Non-pigmented ciliary epithelial cell (primary cell): ENCODE measurements at regions not wholly inside any gene's neighbourhood (a gene's known extent, or its start where the extent isn't known, plus 50 kb on each side); places are given as distances from the start of the nearest gene placed in this dataset.
A peak's percentile ranks its signal among the peaks of the same experiment; 100 is the strongest.

Source experiments
- DNase-seq: peaks from one replicate; pipeline ENCODE4 v3.0.0-alpha.2; 2010; ENCODE audit warnings: low read depth

DNA sequence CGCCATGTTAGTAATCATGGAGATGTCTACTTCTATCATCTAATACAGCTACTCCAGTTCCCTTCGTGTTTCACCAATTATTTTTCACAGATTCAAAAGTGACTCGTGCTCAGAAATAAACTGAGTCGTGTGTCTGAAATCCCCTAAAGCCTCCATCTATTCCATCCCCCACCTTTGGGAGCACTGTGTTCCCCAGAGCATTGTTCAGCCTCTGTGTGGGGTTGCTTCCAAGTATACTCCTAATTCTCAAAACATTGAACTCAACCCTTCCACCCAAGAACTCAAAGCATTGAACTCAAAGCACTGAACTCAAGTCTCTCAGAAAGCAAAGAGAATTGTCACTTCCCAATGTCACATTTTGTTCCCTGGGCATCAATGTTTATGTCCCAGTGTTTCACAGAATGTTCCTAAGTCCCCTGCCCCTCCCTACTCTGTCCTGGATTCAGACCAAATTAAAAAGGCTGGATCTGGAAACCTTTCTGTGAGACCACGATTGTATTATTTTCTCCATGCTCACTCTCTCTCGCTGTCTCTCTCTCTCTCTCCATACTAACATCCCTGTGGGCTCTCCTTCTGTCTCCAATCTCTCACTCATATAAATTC is 138.5 kb upstream of the QRFPR start:
- DNase-seq: no peak

DNA sequence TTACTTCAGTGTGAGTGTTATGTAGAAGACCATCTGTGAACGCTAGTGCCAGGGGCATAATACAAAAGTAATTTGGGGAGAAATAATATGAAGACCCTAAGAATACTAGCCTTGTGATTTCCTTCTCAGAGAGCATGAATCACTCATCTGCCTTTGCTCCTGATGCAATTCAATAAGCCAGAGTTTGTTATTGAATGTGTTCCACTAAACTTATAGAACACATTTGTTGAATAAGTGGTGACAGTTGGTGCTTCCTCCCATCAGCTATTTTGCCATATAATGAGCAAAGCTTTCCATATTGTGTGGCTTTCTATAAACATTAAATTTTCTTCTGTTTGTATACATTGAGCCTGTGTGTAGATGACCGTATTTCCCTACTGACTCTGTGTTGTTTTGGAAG is 136.4 kb upstream of the QRFPR start:
- no peak for DNase-seq

DNA sequence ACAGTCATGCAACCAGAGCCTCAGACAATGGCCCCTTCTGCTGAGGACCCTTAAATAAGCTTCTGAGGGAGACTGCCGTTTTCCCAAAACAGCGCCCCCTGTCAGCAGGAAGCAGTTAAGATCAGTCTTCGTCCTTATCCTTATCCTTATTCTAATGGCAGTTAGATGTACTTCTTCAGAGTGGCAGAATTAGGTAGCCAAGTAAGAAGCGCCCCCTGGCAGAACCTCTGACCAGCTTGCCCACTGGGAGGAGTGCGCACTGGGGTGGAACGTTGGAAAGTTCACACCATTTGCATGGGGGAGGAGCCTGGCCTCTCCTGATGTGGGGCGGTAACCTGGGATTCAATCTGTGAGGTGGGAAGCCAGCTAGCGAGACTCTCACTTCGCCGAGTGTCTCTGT is 133.6 kb upstream of the QRFPR start:
- DNase-seq: no peak

DNA sequence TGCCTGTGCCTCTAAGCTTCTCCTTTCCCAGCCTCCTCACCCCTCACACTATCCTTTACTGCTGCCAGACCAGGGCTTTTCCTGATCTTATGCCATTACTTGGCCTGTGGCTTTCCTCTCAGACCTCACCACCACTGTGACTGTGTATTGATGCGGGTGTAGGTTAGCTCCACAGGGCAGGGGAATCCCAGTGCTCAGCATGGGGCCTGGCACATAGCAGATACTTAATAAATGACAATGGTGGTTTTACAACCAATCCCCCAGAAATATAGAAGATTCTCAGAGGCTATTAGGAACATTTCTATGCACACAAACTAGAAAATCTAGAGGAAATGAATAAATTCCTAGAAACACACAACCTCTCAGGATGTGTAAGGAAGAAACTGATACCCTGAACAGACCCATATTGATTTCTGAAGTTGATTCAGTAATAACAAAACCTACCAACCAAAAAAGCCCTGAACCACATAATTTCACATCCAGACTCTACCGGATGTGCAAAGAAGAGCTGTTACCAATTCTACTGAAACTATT is 129.6 kb upstream of the QRFPR start:
- no peak for DNase-seq

DNA sequence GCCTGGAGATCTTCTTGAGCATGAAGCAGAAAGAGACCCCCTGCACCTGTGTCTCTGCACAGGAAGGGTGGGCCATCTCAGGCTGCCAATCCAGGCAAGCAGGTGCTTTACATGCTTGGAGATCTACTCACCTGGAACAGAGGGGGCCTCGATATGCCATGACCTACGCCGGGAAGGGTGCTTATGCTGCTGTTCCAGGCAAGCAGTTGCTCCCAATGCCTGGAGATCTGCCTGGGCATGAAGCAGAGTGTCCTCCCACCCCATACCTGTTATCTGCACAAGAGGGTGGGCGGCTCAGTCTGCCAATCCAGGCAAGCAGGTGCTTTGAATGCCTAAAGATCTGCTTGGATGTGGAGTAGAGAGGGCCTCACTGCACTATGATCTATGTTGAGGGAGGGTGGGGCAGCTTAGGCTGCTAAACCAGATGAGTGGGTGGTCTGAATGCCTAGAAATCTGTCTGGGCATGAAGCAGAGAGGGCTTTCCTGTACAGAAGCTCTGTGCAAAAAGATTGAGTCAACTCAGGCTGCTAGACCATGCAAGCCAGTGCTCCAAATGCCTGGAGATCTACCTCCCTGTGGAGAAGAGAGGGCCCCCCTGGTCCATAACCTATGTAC is 104.5 kb upstream of the QRFPR start:
- DNase-seq: no peak

DNA sequence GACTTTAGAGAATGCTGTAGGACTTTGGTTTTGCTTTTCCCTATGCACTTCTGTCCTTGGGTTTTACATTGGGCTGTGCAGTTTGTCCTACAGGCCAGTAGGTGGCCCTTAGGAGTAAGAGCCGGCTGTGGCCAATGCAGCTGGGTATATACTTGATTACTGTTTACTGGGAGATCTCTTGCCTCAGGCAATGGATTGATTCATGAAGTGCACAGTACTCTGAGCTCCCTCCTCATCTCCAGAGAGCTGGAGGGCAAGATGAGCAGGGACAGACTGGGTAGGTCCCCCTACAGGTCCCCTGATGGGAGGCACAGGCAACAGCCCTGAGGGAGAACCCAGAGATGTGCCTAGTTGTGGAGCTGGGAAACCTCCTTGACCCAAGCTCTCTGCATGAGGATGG is 103.8 kb upstream of the QRFPR start:
- peak; percentile 28 for DNase-seq

DNA sequence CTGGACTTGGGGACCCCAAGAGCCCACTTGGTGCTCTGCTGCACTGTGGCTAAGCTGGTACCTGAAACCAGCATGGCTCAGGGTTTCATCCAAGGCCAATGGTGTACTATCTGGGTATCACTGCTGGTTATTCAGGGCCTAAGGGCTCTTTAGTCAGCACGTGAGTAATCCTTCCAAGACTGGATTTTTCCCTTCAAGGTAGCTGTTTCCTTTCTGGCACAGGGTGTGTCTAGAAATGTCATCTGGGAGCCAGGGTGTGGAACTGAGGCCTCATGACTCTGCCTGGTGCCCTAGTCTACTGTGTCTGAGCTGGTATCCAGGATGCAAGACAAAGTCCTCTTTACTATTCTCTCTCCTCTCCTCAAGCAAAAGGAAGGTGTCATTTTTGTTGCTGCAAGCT is 99.0 kb upstream of the QRFPR start:
- DNase-seq: no peak

DNA sequence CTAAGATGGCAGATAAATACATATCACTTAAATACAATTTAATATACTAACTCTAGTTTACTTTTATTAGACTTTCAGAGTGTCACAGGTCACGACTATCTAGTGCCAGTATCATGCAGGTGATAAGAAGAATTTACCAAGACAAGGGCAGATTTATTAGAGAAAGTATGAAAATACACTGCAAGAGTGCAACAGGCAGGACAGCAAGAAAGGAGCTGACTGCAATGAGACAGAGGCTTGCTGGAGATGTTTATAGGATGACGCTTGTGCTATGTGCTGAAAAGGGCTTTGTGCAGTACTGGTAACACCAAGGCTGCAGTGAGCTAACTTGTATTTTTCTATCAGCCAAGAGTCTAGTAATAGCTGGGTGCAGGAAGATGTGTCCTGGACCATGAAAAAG is 96.7 kb upstream of the QRFPR start:
- no peak for DNase-seq

DNA sequence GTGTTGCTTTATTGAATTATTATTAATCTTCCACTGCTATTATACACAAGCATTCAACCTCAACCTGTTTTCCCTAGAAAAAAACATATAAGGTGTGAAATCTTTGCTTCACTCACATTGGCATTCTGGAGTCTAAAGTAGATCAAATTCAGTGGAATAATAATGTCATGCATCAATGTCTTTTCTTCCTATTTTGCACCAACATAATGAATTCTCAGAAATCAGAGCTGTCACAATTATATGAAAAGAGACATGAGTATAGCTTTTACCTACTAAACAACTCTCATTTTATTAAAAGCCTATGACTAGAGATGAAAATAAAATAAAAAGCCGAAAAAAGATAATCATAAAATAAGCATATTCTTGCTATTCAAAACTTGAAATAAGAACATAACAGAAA is 96.3 kb upstream of the QRFPR start:
- DNase-seq: no peak

DNA sequence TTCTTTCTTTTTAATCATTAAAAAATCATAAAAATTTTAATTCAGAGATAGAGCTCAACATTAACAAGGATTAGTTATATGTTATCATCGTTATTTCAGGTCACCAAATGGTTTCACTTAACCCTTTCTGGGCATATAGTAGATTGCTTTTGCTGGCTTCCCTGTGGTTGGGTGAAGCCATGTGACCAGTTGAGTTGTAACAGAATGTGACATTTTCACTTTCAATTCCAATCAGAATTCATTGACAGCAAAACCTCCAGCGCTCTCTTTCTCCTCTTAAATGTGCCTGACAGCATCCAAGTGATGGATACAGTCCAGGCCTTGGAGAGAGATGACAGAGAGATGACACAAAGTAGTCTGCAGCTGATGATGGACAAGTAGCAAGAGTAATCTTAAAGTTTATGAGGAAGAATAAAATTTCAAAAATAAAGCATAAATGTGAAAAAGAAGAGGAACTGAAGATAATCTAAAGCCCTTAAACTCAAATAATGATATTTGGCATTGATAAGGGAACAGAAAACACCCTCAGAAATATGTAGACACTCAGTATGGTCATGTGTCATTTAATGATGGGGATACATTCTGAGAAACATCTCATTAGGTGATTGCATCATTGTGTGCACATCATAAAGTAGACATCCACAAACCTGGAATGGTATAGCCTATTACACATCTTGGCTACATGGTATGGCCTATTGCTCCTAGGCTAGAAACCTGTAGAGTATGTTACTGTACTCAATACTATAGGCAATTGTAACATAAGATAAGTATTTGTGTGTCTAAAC is 92.3 kb upstream of the QRFPR start:
- DNase-seq: no peak

DNA sequence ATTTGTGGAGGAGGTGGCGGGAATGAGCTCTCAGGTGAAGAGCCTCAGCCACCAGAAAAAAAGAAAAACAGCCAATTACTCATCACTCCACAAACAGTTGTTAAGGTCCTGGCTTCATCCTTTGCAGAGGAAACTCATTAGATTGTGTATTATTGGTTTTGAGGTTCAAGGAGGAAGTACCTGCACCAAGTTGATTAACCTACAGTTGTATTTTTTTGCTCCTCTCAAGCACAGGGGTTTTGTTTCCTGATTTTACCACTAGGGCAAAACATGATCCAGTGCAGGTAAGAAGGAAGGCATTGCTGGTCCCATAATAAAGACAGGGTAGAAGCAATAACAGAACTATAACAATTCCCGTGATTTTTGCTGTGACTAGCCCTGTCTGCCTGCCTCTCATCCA is 84.0 kb upstream of the QRFPR start:
- no peak for DNase-seq

DNA sequence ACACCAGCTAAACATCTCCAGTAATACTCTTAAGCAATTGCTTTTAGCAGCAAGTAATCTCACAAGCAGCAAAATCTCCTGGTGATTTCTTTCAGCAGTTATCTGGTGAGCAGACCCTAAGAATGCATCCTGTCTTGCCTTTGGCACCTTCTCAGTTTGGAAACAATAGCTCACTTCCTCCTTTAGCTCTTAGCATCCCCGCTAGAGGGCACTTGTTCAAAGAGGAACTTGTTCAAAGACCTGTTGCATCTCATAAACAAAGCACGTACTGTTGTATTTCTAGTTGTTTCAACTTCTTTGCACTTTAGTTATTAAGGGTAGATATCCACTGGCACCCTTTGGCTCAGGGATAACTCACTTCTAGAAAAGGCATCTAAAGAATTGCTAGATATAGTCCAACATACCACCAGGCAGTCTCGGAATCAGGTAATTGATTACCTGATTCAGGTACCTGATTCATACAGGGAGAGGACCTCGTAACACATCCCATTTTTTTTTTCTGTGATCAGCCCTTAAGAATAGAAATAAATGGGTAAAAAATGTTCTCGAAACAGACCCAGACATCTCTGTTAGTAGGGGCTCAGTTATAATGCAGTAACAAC is 81.9 kb upstream of the QRFPR start:
- no peak for DNase-seq

DNA sequence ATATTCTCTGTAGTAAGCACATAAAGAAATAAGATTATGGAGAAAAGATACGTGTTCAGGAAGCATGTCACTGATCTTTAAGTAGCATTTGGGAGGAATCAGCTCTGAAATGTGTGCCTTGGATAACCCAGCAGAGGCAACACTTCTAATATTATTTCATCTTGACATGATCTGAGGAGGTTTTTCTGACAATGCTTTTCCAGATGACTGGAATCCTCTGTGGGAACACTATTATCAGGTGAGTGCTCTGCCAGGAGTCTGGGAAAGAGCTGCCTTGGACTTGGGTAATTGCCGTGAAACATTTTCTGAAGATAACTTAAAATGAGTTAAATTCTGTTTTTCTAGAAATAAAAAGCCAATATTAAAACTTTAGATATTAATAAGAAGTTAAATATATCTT is 78.2 kb upstream of the QRFPR start:
- no peak for DNase-seq

DNA sequence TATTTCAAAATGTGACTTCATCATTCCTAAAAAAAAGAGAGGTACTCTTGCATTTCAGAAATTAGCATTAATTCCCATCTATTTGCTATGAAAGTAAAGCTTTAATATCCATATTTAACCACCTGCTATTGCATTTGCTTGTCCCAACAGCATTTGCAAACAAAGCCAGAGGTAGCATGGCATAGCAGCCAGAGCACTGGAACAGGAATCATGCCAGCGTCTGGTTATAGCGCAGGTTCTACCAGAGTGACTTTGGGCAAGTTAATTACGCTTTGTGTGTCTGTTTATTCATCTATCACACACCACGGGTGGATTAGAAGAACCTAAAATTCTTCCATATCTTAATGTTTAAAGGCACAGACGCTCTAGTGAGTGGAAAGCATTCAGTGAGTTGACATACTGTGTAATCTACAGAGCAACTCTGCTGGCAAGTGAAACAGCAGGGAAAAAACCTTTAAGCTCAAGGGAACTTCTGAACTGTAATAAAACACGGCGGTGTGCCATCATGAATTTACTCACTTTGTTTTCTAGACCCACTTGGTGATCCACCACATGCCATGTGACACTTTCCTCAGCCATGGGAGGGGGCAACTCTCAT is 76.6 kb upstream of the QRFPR start:
- DNase-seq: no peak

DNA sequence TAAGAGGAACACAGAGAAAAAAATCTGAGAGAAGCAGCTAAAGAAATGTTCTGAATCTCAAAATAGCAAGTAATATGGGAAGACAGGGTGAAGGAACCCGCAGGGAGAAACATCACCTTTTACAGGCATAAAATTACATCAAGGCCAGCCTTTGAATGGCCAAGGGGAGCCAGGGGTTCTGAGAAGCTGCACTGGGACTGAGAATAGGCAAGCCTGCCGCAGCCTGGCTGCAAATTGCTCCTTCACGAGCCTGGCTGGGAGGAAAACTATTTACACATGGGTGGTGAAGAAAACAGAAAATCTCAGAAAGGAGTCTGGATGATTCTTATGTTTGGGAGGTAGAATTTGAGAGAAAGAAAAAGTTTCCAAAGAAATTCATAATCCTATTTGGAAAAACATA is 74.5 kb upstream of the QRFPR start:
- no peak for DNase-seq

DNA sequence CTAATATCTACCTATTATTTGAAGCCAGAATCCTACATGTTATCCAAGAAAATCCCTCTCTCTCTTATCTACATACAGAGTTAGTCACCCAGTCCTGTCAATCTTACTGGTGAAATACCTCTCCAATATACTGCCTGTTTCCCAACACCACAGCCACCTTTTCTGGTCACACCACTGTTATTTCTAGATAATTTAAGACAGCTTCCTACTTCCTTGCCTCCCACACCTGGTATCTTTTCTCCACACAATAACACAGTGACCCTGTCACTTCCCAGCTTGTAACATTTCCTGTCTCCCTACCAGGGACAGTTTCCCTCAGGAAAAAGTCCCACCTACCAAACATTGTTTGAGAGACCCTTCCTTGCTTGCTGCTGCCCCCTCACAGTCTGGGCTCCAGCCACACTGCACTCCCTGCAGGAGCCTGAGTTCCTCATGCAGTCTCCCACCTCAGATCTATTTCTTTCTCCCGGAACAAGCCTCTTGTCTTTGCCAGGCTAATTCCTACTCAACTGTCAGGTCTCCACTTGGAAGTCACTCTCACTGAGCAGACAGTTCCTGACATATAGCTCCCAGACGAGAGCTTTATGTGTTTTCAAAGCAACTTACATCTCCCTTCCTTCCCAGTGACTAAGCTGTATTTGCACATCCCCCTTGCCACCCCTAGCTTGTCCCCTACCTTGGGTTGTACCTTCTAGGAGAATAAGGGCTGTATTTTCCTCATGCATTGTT is 73.6 kb upstream of the QRFPR start:
- DNase-seq: no peak

DNA sequence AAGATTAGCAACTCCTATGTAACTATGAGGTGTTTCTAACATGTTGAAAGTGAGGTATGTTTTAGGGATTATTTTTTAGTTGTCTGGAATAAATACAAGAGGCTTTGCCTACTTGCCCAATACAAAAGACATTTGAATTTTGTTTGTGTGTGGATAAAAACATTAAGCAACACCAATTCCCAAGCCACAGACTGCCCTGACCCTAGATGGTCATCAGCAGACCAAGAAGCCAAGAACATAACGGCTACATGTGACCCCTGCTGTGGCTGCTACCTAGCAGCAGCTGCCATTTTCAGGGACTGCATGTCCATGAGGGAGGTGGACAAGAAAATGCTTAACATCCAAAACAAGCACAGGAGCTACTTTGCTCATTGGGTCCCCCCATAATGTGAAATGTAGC is 70.5 kb upstream of the QRFPR start:
- DNase-seq: no peak

DNA sequence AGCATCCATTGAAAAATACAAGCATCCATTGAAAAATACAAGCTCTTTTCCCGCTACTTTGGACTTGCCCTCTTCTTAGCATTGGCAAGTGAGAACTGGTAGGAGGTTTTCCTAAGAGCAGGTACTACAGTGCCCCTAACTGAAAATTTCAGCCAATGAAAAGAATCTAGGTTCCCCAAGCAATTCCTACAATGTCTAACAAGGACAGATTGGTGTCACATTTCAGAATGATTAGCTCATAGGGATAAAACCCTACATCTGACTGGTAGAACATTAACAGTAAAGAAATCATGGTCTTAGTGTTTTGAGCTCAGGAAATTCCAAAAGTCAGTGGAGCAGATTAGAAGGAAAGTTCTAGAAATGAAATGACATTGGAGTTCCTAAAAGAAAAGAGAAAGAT is 68.6 kb upstream of the QRFPR start:
- DNase-seq: no peak

DNA sequence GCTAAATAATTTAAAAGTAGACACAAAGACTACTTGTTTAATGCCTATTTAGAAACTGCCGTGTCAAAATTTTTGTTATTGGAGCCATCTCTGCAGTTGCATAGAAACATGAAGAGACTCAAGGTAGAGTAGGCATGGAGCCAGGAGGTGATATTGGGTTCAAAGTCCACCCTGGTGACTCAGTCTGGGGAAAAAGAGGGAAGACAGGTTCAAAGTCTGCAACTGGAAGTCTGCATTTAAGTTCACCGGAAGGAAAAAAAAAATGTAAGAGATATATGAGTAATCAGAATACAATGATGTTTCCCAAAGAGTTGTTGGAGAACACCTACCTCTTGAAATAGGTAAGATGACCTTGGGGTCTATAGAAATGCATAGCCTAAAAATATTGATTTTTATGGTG is 67.4 kb upstream of the QRFPR start:
- DNase-seq: no peak

DNA sequence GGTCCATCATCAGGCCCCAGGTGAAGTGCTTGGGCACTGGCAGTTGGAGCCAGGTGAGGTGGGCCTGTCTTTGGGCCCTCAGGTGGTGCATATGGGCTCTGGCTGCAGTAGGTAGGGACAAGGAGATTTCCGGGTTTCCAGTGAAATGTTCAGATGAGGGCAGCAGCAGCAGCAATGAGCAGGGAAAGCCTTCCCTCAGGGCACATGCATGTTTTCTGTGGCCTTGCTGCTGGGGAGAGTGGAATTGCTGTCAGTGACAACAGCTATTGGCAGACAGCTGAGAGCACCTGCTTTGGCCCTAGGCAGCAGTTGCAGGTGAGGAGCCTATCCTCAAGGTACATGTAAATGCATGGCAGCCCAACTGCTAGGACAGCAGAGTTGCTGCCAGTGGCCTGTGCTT is 58.9 kb upstream of the QRFPR start:
- no peak for DNase-seq
